HUDEP-2 (cell line): ENCODE measurements at regions not wholly inside any gene's neighbourhood (a gene's known extent, or its start where the extent isn't known, plus 50 kb on each side); places are given as distances from the start of the nearest gene placed in this dataset.

ENCODE experiments used
- DNase-seq, 76 experiments: peaks; one replicate each; lab custom pipeline; 2025; ENCODE audit not compliant: unreplicated experiment in 76 of 76; lab: John Stamatoyannopoulos, UW

GRCh38 chr9:687034-687785 is 154.3 kb upstream of the DMRT1 start:
- DNase-seq = no peak

- no peak for DNase-seq
These were observed 153.5 kb upstream of the DMRT1 start for GRCh38 chr9:687994-688393.

- no peak for DNase-seq
These were observed 150.9 kb upstream of the DMRT1 start for GRCh38 chr9:690517-691111.

- no peak for DNase-seq
These were observed 149.6 kb upstream of the DMRT1 start for GRCh38 chr9:691825-692400.

- no peak for DNase-seq
These were observed 148.8 kb upstream of the DMRT1 start for GRCh38 chr9:692636-693129.

GRCh38 chr9:693201-694091 is 148.1 kb upstream of the DMRT1 start:
- no peak for DNase-seq

GRCh38 chr9:694092-694402 is 147.4 kb upstream of the DMRT1 start:
- DNase-seq = no peak

GRCh38 chr9:694403-695154 is 146.9 kb upstream of the DMRT1 start:
- DNase-seq = no peak

- DNase-seq = no peak
These were observed 146.2 kb upstream of the DMRT1 start for GRCh38 chr9:695252-695651.

GRCh38 chr9:696332-697323 is 144.9 kb upstream of the DMRT1 start:
- DNase-seq = no peak

- no peak for DNase-seq
These were observed 143.2 kb upstream of the DMRT1 start for GRCh38 chr9:698276-698675.

GRCh38 chr9:698954-699353 is 142.5 kb upstream of the DMRT1 start:
- no peak for DNase-seq

- DNase-seq = no peak
These were observed 142.1 kb upstream of the DMRT1 start for GRCh38 chr9:699396-699795.

- no peak for DNase-seq
These were observed 140.9 kb upstream of the DMRT1 start for GRCh38 chr9:700365-701282.

- DNase-seq = no peak
These were observed 138.1 kb upstream of the DMRT1 start for GRCh38 chr9:703392-703791.

GRCh38 chr9:706073-706472 is 135.4 kb upstream of the DMRT1 start:
- no peak for DNase-seq

- DNase-seq = peak in 13 of 76 experiments; percentile 2 to 37 (median 16)
These were observed 134.7 kb upstream of the DMRT1 start for GRCh38 chr9:706606-707459.
